ENCODE measurements at regions not wholly inside any gene's neighbourhood (a gene's known extent, or its start where the extent isn't known, plus 50 kb on each side); places are given as distances from the start of the nearest gene placed in this dataset.

GRCh38 chr2:64342195-64343099 lies 111.5 kb upstream of the LGALSL start:
- Histone ChIP-seq H2AFZ (no peak overlapping the region), H3K27ac (no peak overlapping the region)

DNA sequence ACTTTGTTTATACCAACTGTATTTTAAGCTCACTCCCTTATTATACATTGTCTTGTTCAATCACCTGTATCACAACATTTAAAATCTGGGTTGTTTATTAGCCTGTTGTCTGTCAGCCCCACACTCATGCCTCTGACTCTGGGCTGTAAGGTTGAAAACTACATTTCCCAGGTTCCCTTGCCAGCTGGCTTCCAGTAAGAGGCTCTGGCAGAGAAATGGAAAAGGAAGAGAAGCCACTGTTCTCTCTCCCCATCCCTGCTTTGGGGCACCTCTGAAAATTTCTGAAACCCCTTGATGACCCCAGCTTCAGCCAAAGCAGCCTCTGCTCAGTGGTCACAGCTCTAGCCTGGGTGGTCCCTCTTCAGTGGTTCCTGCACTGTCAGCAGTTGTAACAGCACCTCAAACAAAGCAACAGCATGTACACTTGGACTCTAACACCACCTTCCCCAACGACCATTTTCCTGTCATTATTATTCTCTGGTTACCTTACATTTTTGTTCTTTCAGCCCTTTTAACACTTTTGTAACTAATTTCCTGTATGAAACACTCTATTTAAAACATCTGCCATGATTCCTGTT lies 108.9 kb upstream of the LGALSL start:
- no peak for TF ChIP-seq EZH2phosphoT487 (IDR thresholded peaks at IDR 0.05; ENCODE audit: low read depth, severe bottlenecking, unreplicated experiment)
- no peak for TF ChIP-seq EZH2 (IDR thresholded peaks at IDR 0.05; ENCODE audit: borderline replicate concordance)
- TF ChIP-seq CTCF (IDR thresholded peaks at IDR 0.05; ENCODE audit: poor library complexity), result no peak
- H3K79me2 ChIP-seq, result no peaks in the 10 kb centered on the region
- DNase-seq (ENCODE audit: low spot score), result no peak
- no peaks in the 10 kb centered on the region for H3K27me3 ChIP-seq
- H3K9me3 ChIP-seq (ENCODE audit: low read depth), result no peaks in the 10 kb centered on the region
- H3K4me2 ChIP-seq, result no peak overlapping the region
- H3K9me2 ChIP-seq (replicated peaks; ENCODE audit: insufficient read depth), result no peaks in the 10 kb centered on the region
- WGBS (ENCODE audit: low lambda C conversion rate, missing lambda C conversion rate), result 17% methylated on average over 1 of the region's 1 CpG
- no peak overlapping the region for H3K4me3 ChIP-seq
- no peak overlapping the region for H3K27ac ChIP-seq
- no peak overlapping the region for H2AFZ ChIP-seq
- H3K36me3 ChIP-seq (replicated peaks; ENCODE audit: insufficient read depth, low read depth), result no peaks in the 10 kb centered on the region
- no peaks in the 10 kb centered on the region for H4K20me1 ChIP-seq (ENCODE audit: insufficient read depth, poor library complexity, severe bottlenecking)
- H3K4me1 ChIP-seq (ENCODE audit: insufficient read depth), result no peaks in the 10 kb centered on the region

More at GRCh38 chr2:64342195-64343099, 111.5 kb upstream of the LGALSL start:
- no peaks in the 10 kb centered on the region for H3K79me2 ChIP-seq
- no peaks in the 10 kb centered on the region for H3K27me3 ChIP-seq
- H3K9me2 ChIP-seq (replicated peaks; ENCODE audit: insufficient read depth), result no peaks in the 10 kb centered on the region
- H3K4me3 ChIP-seq, result no peak overlapping the region
- 92% methylated on average over 6 of the region's 6 CpGs for WGBS (ENCODE audit: low lambda C conversion rate, missing lambda C conversion rate)
- TF ChIP-seq EZH2phosphoT487 (IDR thresholded peaks at IDR 0.05; ENCODE audit: low read depth, severe bottlenecking, unreplicated experiment) (no peak), CTCF (IDR thresholded peaks at IDR 0.05; ENCODE audit: poor library complexity) (no peak), EZH2 (IDR thresholded peaks at IDR 0.05; ENCODE audit: borderline replicate concordance) (no peak)
- peaks cover 6% of the 10 kb centered on the region for H3K4me1 ChIP-seq (ENCODE audit: insufficient read depth)
- no peaks in the 10 kb centered on the region for H4K20me1 ChIP-seq (ENCODE audit: insufficient read depth, poor library complexity, severe bottlenecking)
- no peaks in the 10 kb centered on the region for H3K9me3 ChIP-seq (ENCODE audit: low read depth)
- no peaks in the 10 kb centered on the region for H3K36me3 ChIP-seq (replicated peaks; ENCODE audit: insufficient read depth, low read depth)
- H3K4me2 ChIP-seq, result no peak overlapping the region
- DNase-seq (ENCODE audit: low spot score), result no peak

GRCh38 chr2:64345998-64346397 lies 108.0 kb upstream of the LGALSL start:
- H4K20me1 ChIP-seq (ENCODE audit: insufficient read depth, poor library complexity, severe bottlenecking), result no peaks in the 10 kb centered on the region
- H3K79me2 ChIP-seq, result no peaks in the 10 kb centered on the region
- no peaks in the 10 kb centered on the region for H3K36me3 ChIP-seq (replicated peaks; ENCODE audit: insufficient read depth, low read depth)
- no peak overlapping the region for H3K27ac ChIP-seq
- no peak overlapping the region for H2AFZ ChIP-seq
- TF ChIP-seq EZH2 (IDR thresholded peaks at IDR 0.05; ENCODE audit: borderline replicate concordance) (no peak), CTCF (IDR thresholded peaks at IDR 0.05; ENCODE audit: poor library complexity) (no peak), EZH2phosphoT487 (IDR thresholded peaks at IDR 0.05; ENCODE audit: low read depth, severe bottlenecking, unreplicated experiment) (no peak)
- no peaks in the 10 kb centered on the region for H3K27me3 ChIP-seq
- WGBS (ENCODE audit: low lambda C conversion rate, missing lambda C conversion rate), result 91% methylated on average over 2 of the region's 2 CpGs
- no peak overlapping the region for H3K4me3 ChIP-seq
- H3K4me2 ChIP-seq, result no peak overlapping the region
- DNase-seq (ENCODE audit: low spot score), result no peak
- no peaks in the 10 kb centered on the region for H3K9me3 ChIP-seq (ENCODE audit: low read depth)
- no peaks in the 10 kb centered on the region for H3K4me1 ChIP-seq (ENCODE audit: insufficient read depth)
- no peaks in the 10 kb centered on the region for H3K9me2 ChIP-seq (replicated peaks; ENCODE audit: insufficient read depth)
